ENCODE measurements at regions not wholly inside any gene's neighbourhood (a gene's known extent, or its start where the extent isn't known, plus 50 kb on each side); places are given as distances from the start of the nearest gene placed in this dataset.

DNA sequence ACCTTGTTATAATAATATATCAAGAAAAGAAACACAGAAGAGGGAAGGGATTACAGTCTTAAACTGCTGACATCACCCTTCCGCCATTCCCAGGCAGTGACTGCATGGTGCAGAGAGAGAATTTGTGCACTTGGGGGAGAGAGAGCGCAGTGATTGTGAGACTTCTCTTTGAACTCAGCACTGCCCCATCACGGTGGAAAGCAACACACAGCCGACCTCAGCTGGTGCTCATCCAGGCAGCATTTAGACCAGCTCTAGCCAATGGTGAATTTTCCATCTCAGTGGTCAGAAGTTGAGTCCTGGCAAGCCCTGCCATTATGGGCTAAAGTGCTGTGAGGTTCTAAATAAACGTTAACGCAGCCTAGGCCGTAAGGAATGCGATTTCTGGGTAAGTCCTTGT is 1681.5 kb downstream of the EFNB2 start:
- TF ChIP-seq CTCF (IDR thresholded peaks at IDR 0.05; ENCODE audit: low read depth, low read length) (no peak), EZH2phosphoT487 (IDR thresholded peaks at IDR 0.05; ENCODE audit: low read depth) (no peak)

Measured in OCI-LY3 (cell line).